Osteoblast (primary cell): ENCODE measurements at regions not wholly inside any gene's neighbourhood (a gene's known extent, or its start where the extent isn't known, plus 50 kb on each side); places are given as distances from the start of the nearest gene placed in this dataset.
"Not testable (repeated sequence)": the region's sequence is repeated elsewhere in the genome, so short reads cannot be mapped to it uniquely, and the experiment has no call there.

Source experiments
- DNase-seq: peaks from one replicate; pipeline ENCODE4 v3.0.0; 2011; ENCODE audit warnings: low spot score, mixed read lengths; ENCODE audit not compliant: insufficient read length; ENCODE audit errors: missing footprints
- H2AFZ ChIP-seq: 2 replicates; pipeline ENCODE4 v1.6.0; 2011; ENCODE audit warnings: mild to moderate bottlenecking, low read length
- H3K27ac ChIP-seq: 2 replicates; pipeline ENCODE4 v1.5.1; 2011; ENCODE audit warnings: mild to moderate bottlenecking, low read depth, low read length, moderate library complexity
- H3K27me3 ChIP-seq: 2 replicates; pipeline ENCODE4 v1.6.0; 2012; ENCODE audit warnings: mild to moderate bottlenecking, control low read depth, inconsistent platforms, low read length, moderate library complexity; ENCODE audit not compliant: insufficient read depth
- H3K36me3 ChIP-seq: 2 replicates; pipeline ENCODE4 v1.5.1; 2011; ENCODE audit warnings: mild to moderate bottlenecking, low read length, control low read depth, moderate library complexity; ENCODE audit not compliant: insufficient read depth
- H3K4me1 ChIP-seq: 2 replicates; pipeline ENCODE4 v1.5.1; 2011; ENCODE audit warnings: mild to moderate bottlenecking, low read length, control low read depth, moderate library complexity; ENCODE audit not compliant: insufficient read depth
- H3K4me2 ChIP-seq: 2 replicates; pipeline ENCODE4 v1.6.0; 2011; ENCODE audit warnings: mild to moderate bottlenecking, low read length; ENCODE audit not compliant: insufficient read depth
- H3K4me3 ChIP-seq: fragments of 200-600 bp; sonication (generic); 3 replicates; pipeline ENCODE4 v1.5.1; 2012; ENCODE audit warnings: mild to moderate bottlenecking, low read length, inconsistent platforms; ENCODE audit not compliant: insufficient read depth
- H3K79me2 ChIP-seq: 2 replicates; pipeline ENCODE4 v1.6.0; 2012; ENCODE audit warnings: mild to moderate bottlenecking, low read length, control low read depth, inconsistent platforms; ENCODE audit not compliant: insufficient read depth
- H3K9me3 ChIP-seq: 2 replicates; pipeline ENCODE4 v1.5.1; 2011; ENCODE audit warnings: low read depth, low read length, control low read depth
- H4K20me1 ChIP-seq: 2 replicates; pipeline ENCODE4 v1.6.0; 2012; ENCODE audit warnings: mild to moderate bottlenecking, low read length, control low read depth; ENCODE audit not compliant: insufficient read depth
- CTCF ChIP-seq: IDR thresholded peaks from 2 replicates; pipeline ENCODE4 v1.5.1; 2011; ENCODE audit warnings: mild to moderate bottlenecking, low read depth, low read length, moderate library complexity; ENCODE audit errors: extremely low read depth

- H3K4me2 ChIP-seq, result no peak overlapping the region
- H3K27me3 ChIP-seq, result no peaks in the 10 kb centered on the region
- no peaks in the 10 kb centered on the region for H4K20me1 ChIP-seq
- TF ChIP-seq CTCF, result no peak
- H2AFZ ChIP-seq, result no peak overlapping the region
- no peaks in the 10 kb centered on the region for H3K36me3 ChIP-seq
- H3K27ac ChIP-seq, result no peak overlapping the region
- H3K9me3 ChIP-seq, result no peaks in the 10 kb centered on the region
- H3K79me2 ChIP-seq, result no peaks in the 10 kb centered on the region
- no peaks in the 10 kb centered on the region for H3K4me1 ChIP-seq
- DNase-seq, result peak; percentile 49
- no peak overlapping the region for H3K4me3 ChIP-seq
Observed at GRCh38 chr6:78639111-78640110, 227.9 kb upstream of the IRAK1BP1 start.

- not testable (repeated sequence) for H3K36me3 ChIP-seq, H2AFZ ChIP-seq, H3K27me3 ChIP-seq, H3K4me1 ChIP-seq, H3K9me3 ChIP-seq, H3K79me2 ChIP-seq, H3K27ac ChIP-seq, DNase-seq, H3K4me3 ChIP-seq, H4K20me1 ChIP-seq, H3K4me2 ChIP-seq
Observed at GRCh38 chr6:78643976-78644375, 223.4 kb upstream of the IRAK1BP1 start.

- H3K27me3 ChIP-seq, H3K4me2 ChIP-seq: not testable (repeated sequence)
Observed at GRCh38 chr6:78646542-78647415, 220.6 kb upstream of the IRAK1BP1 start.

GRCh38 chr6:78665819-78666218 lies 201.5 kb upstream of the IRAK1BP1 start:
- not testable (repeated sequence) for DNase-seq, H4K20me1 ChIP-seq, H3K4me2 ChIP-seq, H3K36me3 ChIP-seq, H3K9me3 ChIP-seq, H3K27ac ChIP-seq, H3K79me2 ChIP-seq, H3K27me3 ChIP-seq, H3K4me1 ChIP-seq, H2AFZ ChIP-seq, H3K4me3 ChIP-seq

More at GRCh38 chr6:78646542-78647415, 220.6 kb upstream of the IRAK1BP1 start:
- not testable (repeated sequence) for H3K79me2 ChIP-seq, H2AFZ ChIP-seq, H3K36me3 ChIP-seq, H3K9me3 ChIP-seq, DNase-seq, H3K4me3 ChIP-seq, H3K4me1 ChIP-seq, H4K20me1 ChIP-seq, H3K27ac ChIP-seq

- H3K27me3 ChIP-seq, result no peaks in the 10 kb centered on the region
- H3K79me2 ChIP-seq, result no peaks in the 10 kb centered on the region
- no peak overlapping the region for H3K4me3 ChIP-seq
- no peak overlapping the region for H2AFZ ChIP-seq
- no peak overlapping the region for H3K27ac ChIP-seq
- no peaks in the 10 kb centered on the region for H3K4me1 ChIP-seq
- no peaks in the 10 kb centered on the region for H3K9me3 ChIP-seq
- no peak for TF ChIP-seq CTCF
- H3K4me2 ChIP-seq, result no peak overlapping the region
- H4K20me1 ChIP-seq, result no peaks in the 10 kb centered on the region
- H3K36me3 ChIP-seq, result no peaks in the 10 kb centered on the region
- DNase-seq, result no peak
Observed at GRCh38 chr6:78666764-78667163, 200.6 kb upstream of the IRAK1BP1 start.
